ENCODE measurements at regions not wholly inside any gene's neighbourhood (a gene's known extent, or its start where the extent isn't known, plus 50 kb on each side); places are given as distances from the start of the nearest gene placed in this dataset.

GRCh38 chr22:48093981-48094380 is 1331.5 kb downstream of the TBC1D22A start:
- H3K9me3 ChIP-seq (ENCODE audit: control insufficient read depth, low read length): no peaks in the 10 kb centered on the region
- no peaks in the 10 kb centered on the region for H3K27me3 ChIP-seq (replicated peaks; ENCODE audit: control insufficient read depth, insufficient read depth, low read length, poor library complexity, severe bottlenecking)
- no peak for DNase-seq
- H3K4me3 ChIP-seq (ENCODE audit: insufficient read depth, low read depth, low read length, poor library complexity, severe bottlenecking): no peak overlapping the region
- no peak overlapping the region for H3K27ac ChIP-seq (ENCODE audit: insufficient read depth, low read length, poor library complexity, severe bottlenecking)
- H3K36me3 ChIP-seq (ENCODE audit: control insufficient read depth, insufficient read depth, low read length): no peaks in the 10 kb centered on the region
- H3K4me1 ChIP-seq (ENCODE audit: control insufficient read depth, insufficient read depth, low read length, poor library complexity, severe bottlenecking): peaks cover 8% of the 10 kb centered on the region

- DNase-seq: no peak
- no peaks in the 10 kb centered on the region for H3K27me3 ChIP-seq (replicated peaks; ENCODE audit: control insufficient read depth, insufficient read depth, low read length, poor library complexity, severe bottlenecking)
- H3K27ac ChIP-seq (ENCODE audit: insufficient read depth, low read length, poor library complexity, severe bottlenecking): no peak overlapping the region
- H3K9me3 ChIP-seq (ENCODE audit: control insufficient read depth, low read length): no peaks in the 10 kb centered on the region
- H3K4me1 ChIP-seq (ENCODE audit: control insufficient read depth, insufficient read depth, low read length, poor library complexity, severe bottlenecking): peaks cover 1% of the 10 kb centered on the region
- H3K36me3 ChIP-seq (ENCODE audit: control insufficient read depth, insufficient read depth, low read length): no peaks in the 10 kb centered on the region
- no peak overlapping the region for H3K4me3 ChIP-seq (ENCODE audit: insufficient read depth, low read depth, low read length, poor library complexity, severe bottlenecking)
These were observed 1330.4 kb downstream of the TBC1D22A start for GRCh38 chr22:48092866-48093265.

GRCh38 chr22:48091656-48092223 is 1329.3 kb downstream of the TBC1D22A start:
- Histone ChIP-seq H3K36me3 (ENCODE audit: control insufficient read depth, insufficient read depth, low read length) (no peaks in the 10 kb centered on the region), H3K27me3 (replicated peaks; ENCODE audit: control insufficient read depth, insufficient read depth, low read length, poor library complexity, severe bottlenecking) (no peaks in the 10 kb centered on the region), H3K4me1 (ENCODE audit: control insufficient read depth, insufficient read depth, low read length, poor library complexity, severe bottlenecking) (no peaks in the 10 kb centered on the region), H3K4me3 (ENCODE audit: insufficient read depth, low read depth, low read length, poor library complexity, severe bottlenecking) (no peak overlapping the region), H3K9me3 (ENCODE audit: control insufficient read depth, low read length) (no peaks in the 10 kb centered on the region), H3K27ac (ENCODE audit: insufficient read depth, low read length, poor library complexity, severe bottlenecking) (no peak overlapping the region)
- no peak for DNase-seq

GRCh38 chr22:48091060-48091650 is 1328.7 kb downstream of the TBC1D22A start:
- no peaks in the 10 kb centered on the region for H3K4me1 ChIP-seq (ENCODE audit: control insufficient read depth, insufficient read depth, low read length, poor library complexity, severe bottlenecking)
- H3K27ac ChIP-seq (ENCODE audit: insufficient read depth, low read length, poor library complexity, severe bottlenecking): no peak overlapping the region
- no peaks in the 10 kb centered on the region for H3K36me3 ChIP-seq (ENCODE audit: control insufficient read depth, insufficient read depth, low read length)
- no peaks in the 10 kb centered on the region for H3K9me3 ChIP-seq (ENCODE audit: control insufficient read depth, low read length)
- H3K4me3 ChIP-seq (ENCODE audit: insufficient read depth, low read depth, low read length, poor library complexity, severe bottlenecking): no peak overlapping the region
- no peak for DNase-seq
- H3K27me3 ChIP-seq (replicated peaks; ENCODE audit: control insufficient read depth, insufficient read depth, low read length, poor library complexity, severe bottlenecking): no peaks in the 10 kb centered on the region

- Histone ChIP-seq H3K36me3 (ENCODE audit: control insufficient read depth, insufficient read depth, low read length) (no peaks in the 10 kb centered on the region), H3K4me1 (ENCODE audit: control insufficient read depth, insufficient read depth, low read length, poor library complexity, severe bottlenecking) (no peaks in the 10 kb centered on the region), H3K27ac (ENCODE audit: insufficient read depth, low read length, poor library complexity, severe bottlenecking) (no peak overlapping the region), H3K4me3 (ENCODE audit: insufficient read depth, low read depth, low read length, poor library complexity, severe bottlenecking) (no peak overlapping the region), H3K9me3 (ENCODE audit: control insufficient read depth, low read length) (no peaks in the 10 kb centered on the region), H3K27me3 (replicated peaks; ENCODE audit: control insufficient read depth, insufficient read depth, low read length, poor library complexity, severe bottlenecking) (no peaks in the 10 kb centered on the region)
- DNase-seq: no peak
These were observed 1327.9 kb downstream of the TBC1D22A start for GRCh38 chr22:48090332-48090672.

- Histone ChIP-seq H3K4me3 (ENCODE audit: insufficient read depth, low read depth, low read length, poor library complexity, severe bottlenecking) (no peak overlapping the region), H3K9me3 (ENCODE audit: control insufficient read depth, low read length) (no peaks in the 10 kb centered on the region), H3K36me3 (ENCODE audit: control insufficient read depth, insufficient read depth, low read length) (no peaks in the 10 kb centered on the region), H3K4me1 (ENCODE audit: control insufficient read depth, insufficient read depth, low read length, poor library complexity, severe bottlenecking) (no peaks in the 10 kb centered on the region), H3K27ac (ENCODE audit: insufficient read depth, low read length, poor library complexity, severe bottlenecking) (no peak overlapping the region), H3K27me3 (replicated peaks; ENCODE audit: control insufficient read depth, insufficient read depth, low read length, poor library complexity, severe bottlenecking) (no peaks in the 10 kb centered on the region)
- no peak for DNase-seq
These were observed 1327.3 kb downstream of the TBC1D22A start for GRCh38 chr22:48089601-48090331.

- no peaks in the 10 kb centered on the region for H3K36me3 ChIP-seq (ENCODE audit: control insufficient read depth, insufficient read depth, low read length)
- H3K9me3 ChIP-seq (ENCODE audit: control insufficient read depth, low read length): no peaks in the 10 kb centered on the region
- H3K4me1 ChIP-seq (ENCODE audit: control insufficient read depth, insufficient read depth, low read length, poor library complexity, severe bottlenecking): no peaks in the 10 kb centered on the region
- H3K4me3 ChIP-seq (ENCODE audit: insufficient read depth, low read depth, low read length, poor library complexity, severe bottlenecking): no peak overlapping the region
- no peak overlapping the region for H3K27ac ChIP-seq (ENCODE audit: insufficient read depth, low read length, poor library complexity, severe bottlenecking)
- no peak for DNase-seq
- no peaks in the 10 kb centered on the region for H3K27me3 ChIP-seq (replicated peaks; ENCODE audit: control insufficient read depth, insufficient read depth, low read length, poor library complexity, severe bottlenecking)
These were observed 1326.6 kb downstream of the TBC1D22A start for GRCh38 chr22:48088926-48089536.

- no peaks in the 10 kb centered on the region for H3K27me3 ChIP-seq (replicated peaks; ENCODE audit: control insufficient read depth, insufficient read depth, low read length, poor library complexity, severe bottlenecking)
- H3K4me1 ChIP-seq (ENCODE audit: control insufficient read depth, insufficient read depth, low read length, poor library complexity, severe bottlenecking): no peaks in the 10 kb centered on the region
- no peak overlapping the region for H3K4me3 ChIP-seq (ENCODE audit: insufficient read depth, low read depth, low read length, poor library complexity, severe bottlenecking)
- H3K36me3 ChIP-seq (ENCODE audit: control insufficient read depth, insufficient read depth, low read length): no peaks in the 10 kb centered on the region
- no peak for DNase-seq
- H3K27ac ChIP-seq (ENCODE audit: insufficient read depth, low read length, poor library complexity, severe bottlenecking): no peak overlapping the region
- no peaks in the 10 kb centered on the region for H3K9me3 ChIP-seq (ENCODE audit: control insufficient read depth, low read length)
These were observed 1325.8 kb downstream of the TBC1D22A start for GRCh38 chr22:48088251-48088650.

GRCh38 chr22:48085901-48086645 is 1323.6 kb downstream of the TBC1D22A start:
- Histone ChIP-seq H3K27ac (ENCODE audit: insufficient read depth, low read length, poor library complexity, severe bottlenecking) (no peak overlapping the region), H3K4me1 (ENCODE audit: control insufficient read depth, insufficient read depth, low read length, poor library complexity, severe bottlenecking) (no peaks in the 10 kb centered on the region)

GRCh38 chr22:48084729-48085050 is 1322.2 kb downstream of the TBC1D22A start:
- no peak for DNase-seq
- Histone ChIP-seq H3K9me3 (ENCODE audit: control insufficient read depth, low read length) (no peaks in the 10 kb centered on the region), H3K27me3 (replicated peaks; ENCODE audit: control insufficient read depth, insufficient read depth, low read length, poor library complexity, severe bottlenecking) (no peaks in the 10 kb centered on the region), H3K4me1 (ENCODE audit: control insufficient read depth, insufficient read depth, low read length, poor library complexity, severe bottlenecking) (no peaks in the 10 kb centered on the region), H3K36me3 (ENCODE audit: control insufficient read depth, insufficient read depth, low read length) (no peaks in the 10 kb centered on the region), H3K27ac (ENCODE audit: insufficient read depth, low read length, poor library complexity, severe bottlenecking) (no peak overlapping the region), H3K4me3 (ENCODE audit: insufficient read depth, low read depth, low read length, poor library complexity, severe bottlenecking) (no peak overlapping the region)

More at GRCh38 chr22:48085901-48086645, 1323.6 kb downstream of the TBC1D22A start:
- no peak for DNase-seq
- Histone ChIP-seq H3K27me3 (replicated peaks; ENCODE audit: control insufficient read depth, insufficient read depth, low read length, poor library complexity, severe bottlenecking) (no peaks in the 10 kb centered on the region), H3K36me3 (ENCODE audit: control insufficient read depth, insufficient read depth, low read length) (no peaks in the 10 kb centered on the region), H3K4me3 (ENCODE audit: insufficient read depth, low read depth, low read length, poor library complexity, severe bottlenecking) (no peak overlapping the region), H3K9me3 (ENCODE audit: control insufficient read depth, low read length) (no peaks in the 10 kb centered on the region)
